AML-193 (cell line): ENCODE measurements at regions not wholly inside any gene's neighbourhood (a gene's known extent, or its start where the extent isn't known, plus 50 kb on each side); places are given as distances from the start of the nearest gene placed in this dataset.

ENCODE experiments used
- DNase-seq, 2 experiments: peaks; one replicate each; lab custom pipeline; 2025; lab: John Stamatoyannopoulos, UW

- DNase-seq = no peak
These were observed 213.9 kb downstream of the SOD2 start for GRCh38 chr6:159479146-159479545.

DNA sequence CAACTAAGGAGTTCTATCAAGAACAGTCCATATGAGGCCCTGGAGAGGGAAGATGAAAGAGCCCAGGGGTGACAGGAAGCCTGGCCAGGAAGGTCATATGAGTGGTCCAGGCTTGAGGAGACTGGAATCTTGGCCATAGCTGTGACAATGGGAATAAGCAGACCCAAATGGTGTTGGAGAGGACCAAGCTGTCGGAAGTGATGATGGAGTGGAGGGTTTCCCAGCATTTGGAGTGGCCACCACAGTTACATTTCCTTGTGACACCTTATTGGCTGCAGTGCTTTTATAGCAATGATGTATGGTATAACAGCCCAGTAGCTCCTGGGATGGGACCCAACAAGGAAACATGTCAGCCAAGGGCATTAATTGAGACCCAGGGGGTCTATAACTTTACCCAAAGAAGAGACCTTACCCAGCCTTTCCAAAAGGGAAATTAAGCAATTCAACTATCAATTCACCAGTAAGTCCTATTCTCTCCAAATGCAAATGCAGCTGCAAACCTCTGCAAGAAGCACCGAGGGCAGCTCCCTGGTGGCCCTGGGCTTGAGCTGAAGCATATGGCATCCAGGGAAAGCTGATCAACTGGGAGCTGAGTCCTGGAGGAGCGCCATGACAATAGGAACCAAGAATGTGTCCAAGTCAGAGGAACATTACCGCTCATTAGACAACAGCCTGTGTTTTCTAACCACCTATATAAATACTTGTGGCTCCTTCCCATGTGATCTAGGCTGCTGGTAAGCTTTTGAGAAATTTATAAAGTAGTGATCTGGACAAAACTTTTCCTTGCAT lies 219.4 kb downstream of the SOD2 start:
- DNase-seq = no peak

- no peak for DNase-seq
These were observed 222.6 kb downstream of the SOD2 start for GRCh38 chr6:159470397-159470796.

GRCh38 chr6:159469443-159469842 lies 223.6 kb downstream of the SOD2 start:
- DNase-seq = no peak

GRCh38 chr6:159468994-159469393 lies 224.0 kb downstream of the SOD2 start:
- DNase-seq = no peak

DNA sequence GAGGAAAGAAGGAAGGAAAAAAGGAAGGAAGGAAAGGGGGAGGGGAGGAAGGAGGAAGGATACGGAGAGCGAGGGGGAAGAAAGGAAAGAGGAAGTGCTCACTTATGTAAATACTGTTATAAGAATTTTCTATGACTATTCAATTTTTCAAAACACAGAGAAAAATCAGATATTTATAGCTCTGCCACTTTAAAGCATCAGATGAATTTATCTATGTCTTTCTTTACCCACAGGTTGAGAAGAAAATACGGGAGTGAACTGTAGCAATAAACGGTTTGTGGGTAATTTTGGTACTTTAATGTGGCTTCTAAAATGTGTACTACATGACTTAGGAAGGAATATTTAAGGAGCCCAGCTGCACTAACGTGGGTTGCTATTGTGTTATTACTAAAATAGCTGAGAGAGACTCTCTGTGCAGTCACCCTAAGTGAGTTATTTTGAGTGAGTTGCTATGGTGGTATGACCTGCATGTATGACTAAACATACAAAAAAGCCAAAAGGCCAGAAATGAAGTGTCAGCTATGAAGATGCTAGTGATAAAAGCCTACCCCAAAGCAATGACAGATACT lies 225.5 kb downstream of the SOD2 start:
- DNase-seq = peak in 1 of 2 experiments; percentile 22

GRCh38 chr6:159466926-159467325 lies 226.1 kb downstream of the SOD2 start:
- DNase-seq = no peak

DNA sequence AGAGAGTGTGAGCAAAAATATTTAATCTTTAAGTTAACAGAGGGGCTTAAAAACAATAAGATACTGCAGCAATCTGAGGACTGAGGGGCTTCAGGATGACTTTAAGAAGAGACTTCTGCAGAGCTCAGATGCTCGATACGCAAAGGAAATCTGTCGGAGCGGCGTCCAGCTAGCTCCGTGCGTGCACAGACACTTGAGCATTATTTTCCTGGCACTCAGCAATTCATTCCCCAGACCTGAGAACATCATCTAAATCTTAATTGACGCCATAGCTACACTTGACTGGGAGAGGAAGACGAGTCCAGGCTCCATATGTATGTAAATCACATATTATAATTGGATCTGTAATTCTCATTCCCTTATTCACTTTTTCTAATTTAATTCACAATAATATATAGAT lies 228.2 kb downstream of the SOD2 start:
- no peak for DNase-seq

GRCh38 chr6:159463119-159463829 lies 229.8 kb downstream of the SOD2 start:
- peak; percentile 24 to 45 for DNase-seq

- DNase-seq = no peak
These were observed 230.6 kb downstream of the SOD2 start for GRCh38 chr6:159462431-159462830.

DNA sequence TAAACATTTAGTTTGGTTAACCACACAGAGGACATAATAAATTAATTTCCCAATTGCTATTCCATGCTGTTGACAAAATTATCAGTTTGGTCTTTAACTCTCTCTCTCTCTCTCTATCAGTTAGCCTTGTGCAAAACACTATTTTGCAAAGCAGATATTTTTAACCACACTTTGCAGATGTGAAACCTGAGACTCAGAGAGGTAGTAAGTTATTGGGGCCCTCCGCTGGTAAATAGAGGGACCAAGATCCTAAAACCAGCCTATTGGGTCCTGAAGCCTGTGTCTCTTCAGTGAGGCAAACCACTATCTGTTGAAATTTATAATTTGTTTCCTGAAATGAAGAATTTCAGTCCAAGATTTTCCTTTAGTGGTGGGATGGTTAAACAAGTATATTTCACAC lies 231.0 kb downstream of the SOD2 start:
- no peak for DNase-seq

DNA sequence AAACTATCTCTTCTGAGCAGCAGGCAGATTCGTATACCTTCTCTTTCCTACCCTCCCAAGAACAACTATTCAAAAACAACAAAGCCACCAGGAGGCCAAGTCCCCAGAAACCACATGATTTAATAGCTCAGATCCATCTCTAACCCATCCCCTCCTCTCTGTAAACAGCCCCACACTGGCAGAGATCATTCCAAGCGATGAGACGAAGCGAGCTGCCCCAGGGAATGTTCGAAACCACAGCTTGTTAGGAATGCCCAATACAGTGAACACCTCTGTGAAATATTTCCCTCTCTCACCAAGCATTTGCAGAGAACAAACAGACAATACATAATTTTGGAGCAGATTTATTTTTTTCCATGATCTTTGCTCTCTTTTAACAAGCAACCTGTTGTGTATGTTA lies 231.8 kb downstream of the SOD2 start:
- no peak for DNase-seq

GRCh38 chr6:159460476-159460875 lies 232.6 kb downstream of the SOD2 start:
- no peak for DNase-seq

- DNase-seq = no peak
These were observed 236.7 kb downstream of the SOD2 start for GRCh38 chr6:159456349-159456748.

DNA sequence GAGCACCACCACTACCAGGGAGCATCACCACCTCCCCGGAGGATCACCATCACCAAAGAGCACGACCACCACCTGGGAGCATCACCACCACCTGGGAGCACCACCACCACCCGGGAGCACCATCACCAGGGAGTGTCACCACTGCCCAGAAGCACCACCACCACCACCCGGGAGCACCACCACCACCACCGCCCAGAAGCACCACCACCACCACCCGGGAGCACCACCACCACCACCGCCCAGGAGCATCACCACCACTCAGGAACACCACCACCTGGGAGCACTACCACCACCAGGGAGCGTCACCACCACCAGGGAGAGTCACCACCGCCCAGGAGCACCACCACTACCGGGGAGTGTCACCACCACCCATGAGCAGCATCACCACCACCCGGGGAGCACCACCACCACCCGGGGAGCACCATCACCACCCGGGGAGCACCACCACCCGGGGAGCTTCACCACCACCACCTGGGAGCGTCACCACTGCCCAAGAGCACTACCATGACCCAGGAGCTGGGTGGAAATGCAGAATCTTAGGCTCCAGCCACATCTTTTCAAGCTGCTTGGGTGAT lies 237.3 kb downstream of the SOD2 start:
- no peak for DNase-seq

GRCh38 chr6:159450815-159451465 lies 242.1 kb downstream of the SOD2 start:
- no peak for DNase-seq

GRCh38 chr6:159446340-159446739 lies 246.7 kb downstream of the SOD2 start:
- DNase-seq = no peak

DNA sequence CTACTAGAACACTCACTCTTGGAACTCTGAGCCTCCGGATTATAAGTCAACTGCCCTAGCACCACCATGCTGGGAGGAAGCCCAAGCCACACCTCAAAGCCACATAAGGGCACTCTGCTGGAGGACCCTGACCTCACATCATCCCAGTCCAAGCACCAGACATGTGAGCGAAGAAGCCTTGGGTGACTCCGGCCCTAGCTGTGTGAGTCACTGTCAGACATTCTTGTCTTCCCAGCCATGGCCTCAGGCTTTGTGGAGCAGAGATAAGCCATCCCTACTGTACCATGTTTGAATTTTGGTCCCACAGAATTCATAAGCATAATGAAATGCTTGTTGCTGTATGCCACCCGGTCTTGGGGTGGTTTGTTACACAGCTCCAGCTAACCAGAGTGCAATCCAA lies 247.7 kb downstream of the SOD2 start:
- no peak for DNase-seq

GRCh38 chr6:159444056-159444760 lies 248.8 kb downstream of the SOD2 start:
- no peak for DNase-seq

DNA sequence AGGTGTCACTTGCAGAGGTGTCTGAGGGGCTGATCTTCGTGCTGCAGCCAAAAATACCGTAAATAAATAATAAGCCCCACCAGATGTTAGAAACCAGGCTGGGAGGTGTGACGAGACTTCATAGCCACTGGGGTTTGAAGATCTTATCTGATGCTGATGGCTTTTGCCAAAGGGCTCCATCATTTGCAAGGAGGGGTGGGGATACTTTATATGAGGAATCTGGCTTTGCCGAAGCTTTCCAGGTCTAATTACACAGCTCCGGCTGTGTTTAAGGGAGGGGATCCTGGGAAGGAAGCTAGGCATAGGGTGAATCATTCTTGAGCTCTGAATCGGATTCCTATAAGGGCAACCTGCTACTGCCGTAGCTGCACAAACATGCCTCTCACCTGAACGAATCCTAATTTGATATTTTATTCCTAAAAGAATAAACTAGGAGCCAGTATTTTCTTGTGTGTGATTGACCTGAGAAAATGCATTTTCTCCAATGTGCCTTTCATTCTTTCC lies 249.6 kb downstream of the SOD2 start:
- DNase-seq = no peak

DNA sequence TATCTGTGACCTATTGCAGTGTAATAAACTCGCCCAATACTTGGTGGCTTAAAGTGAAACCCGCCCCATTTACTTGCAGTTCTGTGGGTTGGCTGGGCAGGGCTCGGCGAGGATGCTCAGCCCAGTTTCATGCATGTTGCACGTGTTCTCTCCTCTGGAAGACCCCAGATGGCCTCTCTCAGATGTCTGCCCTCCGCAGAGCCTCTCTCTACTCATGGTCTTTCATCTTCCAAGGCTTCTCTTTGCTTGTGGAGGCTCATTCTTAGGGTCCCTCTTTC lies 251.4 kb downstream of the SOD2 start:
- no peak for DNase-seq
